KMS-11 (cell line): ENCODE measurements at regions not wholly inside any gene's neighbourhood (a gene's known extent, or its start where the extent isn't known, plus 50 kb on each side); places are given as distances from the start of the nearest gene placed in this dataset.
A peak's percentile ranks its signal among the peaks of the same experiment; 100 is the strongest.

Source experiments
- H2AFZ ChIP-seq: fragments of 200-600 bp; sonication (generic); 2 replicates; pipeline ENCODE4 v1.6.1; 2016; ENCODE audit warnings: antibody characterized with exemption, mixed run types, low read depth
- H3K27ac ChIP-seq: fragments of 200-600 bp; sonication (generic); 2 replicates; pipeline ENCODE4 v1.6.1; 2016; ENCODE audit warnings: mild to moderate bottlenecking, mixed run types
- H3K27me3 ChIP-seq: fragments of 200-600 bp; sonication (generic); 2 replicates; pipeline ENCODE4 v1.6.1; 2017; ENCODE audit warnings: mild to moderate bottlenecking, low read depth, mixed run types, moderate library complexity; ENCODE audit not compliant: insufficient read depth
- H3K36me3 ChIP-seq: fragments of 200-600 bp; sonication (generic); 2 replicates; pipeline ENCODE4 v1.6.1; 2017; ENCODE audit warnings: mild to moderate bottlenecking, mixed run types; ENCODE audit not compliant: insufficient read depth
- H3K4me1 ChIP-seq: fragments of 200-600 bp; sonication (generic); 2 replicates; pipeline ENCODE4 v1.6.1; 2016; ENCODE audit warnings: mild to moderate bottlenecking, low read depth, mixed run types; ENCODE audit not compliant: poor library complexity, severe bottlenecking
- H3K4me2 ChIP-seq: fragments of 200-600 bp; sonication (generic); 2 replicates; pipeline ENCODE4 v1.7.0; 2016; ENCODE audit warnings: mild to moderate bottlenecking, mixed run types
- H3K4me3 ChIP-seq: fragments of 200-600 bp; sonication (generic); IDR thresholded peaks from 2 replicates; pipeline ENCODE4 v1.6.1; 2017; ENCODE audit warnings: low read depth, low read length, mixed read lengths; ENCODE audit not compliant: insufficient read depth
- H3K79me2 ChIP-seq: fragments of 200-600 bp; sonication (generic); 2 replicates; pipeline ENCODE4 v1.6.1; 2016; ENCODE audit warnings: low read depth, mixed run types; ENCODE audit not compliant: insufficient read depth
- H3K9ac ChIP-seq: fragments of 200-600 bp; sonication (generic); 2 replicates; pipeline ENCODE4 v1.6.1; 2016; ENCODE audit warnings: mild to moderate bottlenecking, mixed run types
- H4K20me1 ChIP-seq: fragments of 200-600 bp; sonication (generic); 2 replicates; pipeline ENCODE4 v1.6.1; 2016; ENCODE audit warnings: mild to moderate bottlenecking, mixed run types; ENCODE audit not compliant: insufficient read depth
- CTCF ChIP-seq: fragments of 200-600 bp; sonication (generic); conservative IDR thresholded peaks from 2 replicates; pipeline ENCODE4 v1.6.1; 2017; ENCODE audit warnings: low read depth, mild to moderate bottlenecking, antibody characterized with exemption, low read length, moderate library complexity, mixed read lengths

GRCh38 chr6:92431502-92431901 is 987.9 kb downstream of the EPHA7 start:
- Histone ChIP-seq H3K27ac (no peak overlapping the region), H2AFZ (no peak overlapping the region), H3K4me2 (no peak overlapping the region), H3K27me3 (no peaks in the 10 kb centered on the region), H4K20me1 (no peaks in the 10 kb centered on the region), H3K9ac (no peak overlapping the region), H3K79me2 (no peaks in the 10 kb centered on the region), H3K36me3 (no peaks in the 10 kb centered on the region), H3K4me3 (no peak overlapping the region), H3K4me1 (no peaks in the 10 kb centered on the region)
- no peak for TF ChIP-seq CTCF

- Histone ChIP-seq H3K36me3 (no peaks in the 10 kb centered on the region), H3K4me1 (no peaks in the 10 kb centered on the region), H3K79me2 (no peaks in the 10 kb centered on the region), H3K27ac (no peak overlapping the region), H3K27me3 (no peaks in the 10 kb centered on the region), H3K4me2 (no peak overlapping the region), H4K20me1 (no peaks in the 10 kb centered on the region), H3K4me3 (no peak overlapping the region), H2AFZ (no peak overlapping the region), H3K9ac (no peak overlapping the region)
- no peak for TF ChIP-seq CTCF
Measured at GRCh38 chr6:92428448-92428847, 990.9 kb downstream of the EPHA7 start.

- Histone ChIP-seq H3K4me2 (no peak overlapping the region), H3K27ac (no peak overlapping the region), H3K9ac (no peak overlapping the region), H2AFZ (no peak overlapping the region), H4K20me1 (no peaks in the 10 kb centered on the region), H3K36me3 (no peaks in the 10 kb centered on the region), H3K79me2 (no peaks in the 10 kb centered on the region), H3K27me3 (no peaks in the 10 kb centered on the region), H3K4me3 (no peak overlapping the region), H3K4me1 (no peaks in the 10 kb centered on the region)
- TF ChIP-seq CTCF = no peak
Measured at GRCh38 chr6:92427453-92427852, 991.9 kb downstream of the EPHA7 start.

- no peak overlapping the region for H3K9ac ChIP-seq
- H4K20me1 ChIP-seq = no peaks in the 10 kb centered on the region
- no peak overlapping the region for H3K4me3 ChIP-seq
- no peaks in the 10 kb centered on the region for H3K27me3 ChIP-seq
- TF ChIP-seq CTCF = no peak
- no peaks in the 10 kb centered on the region for H3K4me1 ChIP-seq
- H3K4me2 ChIP-seq = no peak overlapping the region
- no peaks in the 10 kb centered on the region for H3K36me3 ChIP-seq
- H3K79me2 ChIP-seq = no peaks in the 10 kb centered on the region
- no peak overlapping the region for H3K27ac ChIP-seq
- no peak overlapping the region for H2AFZ ChIP-seq
Measured at GRCh38 chr6:92415656-92416055, 1003.7 kb downstream of the EPHA7 start.

GRCh38 chr6:92408350-92408749 is 1011.0 kb downstream of the EPHA7 start:
- Histone ChIP-seq H3K9ac (no peak overlapping the region), H3K27me3 (no peaks in the 10 kb centered on the region), H3K27ac (peak overlapping the region; percentile 44; the same call in 1 of the 2 replicates), H3K4me2 (peak overlapping the region; percentile 59; the same call in 1 of the 2 replicates), H3K4me3 (no peak overlapping the region), H3K79me2 (no peaks in the 10 kb centered on the region), H2AFZ (peak overlapping the region; percentile 7; the same call in 1 of the 2 replicates), H3K36me3 (no peaks in the 10 kb centered on the region), H3K4me1 (peaks cover 14% of the 10 kb centered on the region), H4K20me1 (no peaks in the 10 kb centered on the region)
- no peak for TF ChIP-seq CTCF
